HG03135 (cell line): ENCODE measurements at regions not wholly inside any gene's neighbourhood (a gene's known extent, or its start where the extent isn't known, plus 50 kb on each side); places are given as distances from the start of the nearest gene placed in this dataset.
"Not testable (repeated sequence)": the region's sequence is repeated elsewhere in the genome, so short reads cannot be mapped to it uniquely, and the experiment has no call there.

Experiments
- ATAC-seq: cut with Tn5 transposase; IDR thresholded peaks from one replicate; pipeline ENCODE4 v1.9.1; 2021; ENCODE audit warnings: mild to moderate bottlenecking, moderate library complexity; ENCODE audit not compliant: unreplicated experiment

- ATAC-seq = no peak
These were observed 995.8 kb upstream of the WWC1 start for GRCh38 chr5:167295681-167296005.

- ATAC-seq = no peak
These were observed 995.4 kb upstream of the WWC1 start for GRCh38 chr5:167296066-167296465.

GRCh38 chr5:167296661-167297060 lies 994.8 kb upstream of the WWC1 start:
- ATAC-seq = no peak

GRCh38 chr5:167299861-167300260 lies 991.6 kb upstream of the WWC1 start:
- not testable (repeated sequence) for ATAC-seq

GRCh38 chr5:167303582-167303981 lies 987.9 kb upstream of the WWC1 start:
- no peak for ATAC-seq

- ATAC-seq = no peak
These were observed 986.5 kb upstream of the WWC1 start for GRCh38 chr5:167304834-167305469.

- ATAC-seq = no peak
These were observed 985.7 kb upstream of the WWC1 start for GRCh38 chr5:167305591-167306213.

GRCh38 chr5:167307042-167307441 lies 984.4 kb upstream of the WWC1 start:
- no peak for ATAC-seq

- no peak for ATAC-seq
These were observed 983.0 kb upstream of the WWC1 start for GRCh38 chr5:167308466-167308865.

GRCh38 chr5:167309941-167310517 lies 981.4 kb upstream of the WWC1 start:
- ATAC-seq = no peak

- no peak for ATAC-seq
These were observed 980.1 kb upstream of the WWC1 start for GRCh38 chr5:167311340-167311739.

GRCh38 chr5:167312225-167312624 lies 979.2 kb upstream of the WWC1 start:
- ATAC-seq = no peak

- no peak for ATAC-seq
These were observed 975.7 kb upstream of the WWC1 start for GRCh38 chr5:167315762-167316161.

GRCh38 chr5:167317884-167318283 lies 973.6 kb upstream of the WWC1 start:
- ATAC-seq = no peak

- no peak for ATAC-seq
These were observed 972.2 kb upstream of the WWC1 start for GRCh38 chr5:167319243-167319642.

GRCh38 chr5:167320019-167320418 lies 971.4 kb upstream of the WWC1 start:
- no peak for ATAC-seq

- no peak for ATAC-seq
These were observed 959.1 kb upstream of the WWC1 start for GRCh38 chr5:167332309-167332708.

- no peak for ATAC-seq
These were observed 955.3 kb upstream of the WWC1 start for GRCh38 chr5:167336161-167336560.

GRCh38 chr5:167339205-167339604 lies 952.2 kb upstream of the WWC1 start:
- no peak for ATAC-seq

GRCh38 chr5:167346461-167346860 lies 945.0 kb upstream of the WWC1 start:
- ATAC-seq = no peak

GRCh38 chr5:167348251-167348926 lies 943.1 kb upstream of the WWC1 start:
- no peak for ATAC-seq

- ATAC-seq = no peak
These were observed 942.5 kb upstream of the WWC1 start for GRCh38 chr5:167348980-167349379.
